Mesothelial cell of epicardium (in vitro differentiated cells): ENCODE measurements at regions not wholly inside any gene's neighbourhood (a gene's known extent, or its start where the extent isn't known, plus 50 kb on each side); places are given as distances from the start of the nearest gene placed in this dataset.

Experiments
- DNase-seq, 2 experiments: peaks; one replicate each; pipeline ENCODE4 v3.0.0; 2021; ENCODE audit warnings: low spot score in 2 of 2; ENCODE audit not compliant: unreplicated experiment in 2 of 2
- H3K27ac Mint-ChIP-seq: 2 replicates; pipeline ENCODE4 v1.8.0; 2021; ENCODE audit warnings: mixed read lengths
- H3K27me3 Mint-ChIP-seq: 2 replicates; pipeline ENCODE4 v1.8.0; 2021; ENCODE audit warnings: low read depth, mixed read lengths
- H3K36me3 Mint-ChIP-seq: 2 replicates; pipeline ENCODE4 v1.8.0; 2021; ENCODE audit warnings: mixed read lengths
- H3K4me1 Mint-ChIP-seq: 2 replicates; pipeline ENCODE4 v1.8.0; 2021; ENCODE audit warnings: mixed read lengths
- H3K4me3 Mint-ChIP-seq: 2 replicates; pipeline ENCODE4 v1.8.0; 2021; ENCODE audit warnings: mild to moderate bottlenecking, moderate library complexity, mixed read lengths
- H3K9me3 Mint-ChIP-seq: 2 replicates; pipeline ENCODE4 v1.8.0; 2021; ENCODE audit warnings: mixed read lengths
- TF ChIP-seq, protein P1 (sequence below): fragments of 200-600 bp; sonication (generic); IDR thresholded peaks from one replicate; pipeline ENCODE4 v1.5.0; 2021; ENCODE audit warnings: antibody characterized with exemption; ENCODE audit not compliant: unreplicated experiment

DNA sequence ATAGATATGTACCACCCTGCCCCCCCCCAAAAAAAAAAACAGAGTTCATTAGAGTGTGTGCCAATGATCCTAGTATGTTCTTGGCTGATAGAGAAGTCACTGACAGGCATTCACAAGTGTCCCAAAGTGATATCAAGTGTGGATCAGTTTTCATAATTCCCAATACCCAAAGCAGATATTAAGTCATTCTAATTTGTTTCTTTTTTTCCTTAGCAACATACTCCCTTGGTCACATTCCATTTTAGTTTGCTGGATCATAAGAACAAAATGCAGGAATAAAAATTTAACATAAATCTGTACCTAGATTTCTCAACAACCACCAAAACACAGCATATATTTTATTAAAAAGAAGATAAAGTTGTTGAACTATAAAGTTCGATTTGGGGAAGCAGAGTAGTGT, 129.8 kb upstream of the PALMD start:
- Mint-ChIP-seq H3K9me3 (peaks cover 10% of the 10 kb centered on the region), H3K4me1 (peaks cover 4% of the 10 kb centered on the region), H3K4me3 (no peak overlapping the region), H3K27ac (no peak overlapping the region), H3K27me3 (no peaks in the 10 kb centered on the region), H3K36me3 (peaks cover 2% of the 10 kb centered on the region)
- TF ChIP-seq, protein P1, sequence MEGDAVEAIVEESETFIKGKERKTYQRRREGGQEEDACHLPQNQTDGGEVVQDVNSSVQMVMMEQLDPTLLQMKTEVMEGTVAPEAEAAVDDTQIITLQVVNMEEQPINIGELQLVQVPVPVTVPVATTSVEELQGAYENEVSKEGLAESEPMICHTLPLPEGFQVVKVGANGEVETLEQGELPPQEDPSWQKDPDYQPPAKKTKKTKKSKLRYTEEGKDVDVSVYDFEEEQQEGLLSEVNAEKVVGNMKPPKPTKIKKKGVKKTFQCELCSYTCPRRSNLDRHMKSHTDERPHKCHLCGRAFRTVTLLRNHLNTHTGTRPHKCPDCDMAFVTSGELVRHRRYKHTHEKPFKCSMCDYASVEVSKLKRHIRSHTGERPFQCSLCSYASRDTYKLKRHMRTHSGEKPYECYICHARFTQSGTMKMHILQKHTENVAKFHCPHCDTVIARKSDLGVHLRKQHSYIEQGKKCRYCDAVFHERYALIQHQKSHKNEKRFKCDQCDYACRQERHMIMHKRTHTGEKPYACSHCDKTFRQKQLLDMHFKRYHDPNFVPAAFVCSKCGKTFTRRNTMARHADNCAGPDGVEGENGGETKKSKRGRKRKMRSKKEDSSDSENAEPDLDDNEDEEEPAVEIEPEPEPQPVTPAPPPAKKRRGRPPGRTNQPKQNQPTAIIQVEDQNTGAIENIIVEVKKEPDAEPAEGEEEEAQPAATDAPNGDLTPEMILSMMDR, result no peak
- no peak for DNase-seq

DNA sequence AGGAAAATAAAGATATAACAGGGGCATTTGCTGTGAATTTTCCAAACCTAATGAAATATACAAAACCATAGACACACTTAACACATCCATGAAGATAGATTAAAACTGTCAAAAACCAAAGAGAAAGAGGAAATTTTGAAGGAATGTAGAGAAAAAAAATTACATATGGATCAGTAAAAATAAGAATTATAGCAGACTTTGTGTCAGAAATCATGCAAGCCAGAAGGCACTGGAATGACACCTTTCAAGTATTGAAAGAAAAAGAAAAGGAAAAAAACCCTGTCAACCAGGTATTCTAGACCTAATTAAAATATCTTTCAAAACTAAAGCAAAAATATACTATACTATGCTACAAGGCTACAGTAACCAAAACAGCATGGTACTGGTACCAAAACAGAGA, 125.8 kb upstream of the PALMD start:
- no peak for DNase-seq
- Mint-ChIP-seq H3K27ac (no peak overlapping the region), H3K4me3 (no peak overlapping the region), H3K27me3 (no peaks in the 10 kb centered on the region), H3K4me1 (peaks cover 4% of the 10 kb centered on the region), H3K9me3 (peaks cover 20% of the 10 kb centered on the region), H3K36me3 (peaks cover 2% of the 10 kb centered on the region)
- TF ChIP-seq, protein P1, result no peak

DNA sequence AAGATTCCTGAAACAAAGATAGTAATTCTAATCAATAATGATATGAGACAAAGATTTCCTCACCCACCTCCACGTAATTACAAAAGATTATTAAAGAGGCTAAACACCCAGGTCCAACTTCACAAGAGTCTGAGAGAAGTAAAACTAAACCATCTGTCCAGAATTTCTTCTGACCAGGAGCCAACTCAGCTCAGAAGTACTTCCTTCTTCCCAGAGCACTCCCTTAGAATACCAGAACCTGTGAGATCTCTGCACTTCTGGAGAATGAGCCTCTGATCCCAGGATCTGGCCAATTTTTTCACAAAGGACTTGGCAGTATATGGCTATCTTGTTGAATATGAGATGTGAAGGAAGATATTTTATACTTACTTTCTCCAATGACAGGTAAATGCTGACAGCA, 120.6 kb upstream of the PALMD start:
- no peak overlapping the region for H3K4me3 Mint-ChIP-seq
- H3K36me3 Mint-ChIP-seq, result no peaks in the 10 kb centered on the region
- peaks cover 6% of the 10 kb centered on the region for H3K4me1 Mint-ChIP-seq
- peaks cover 10% of the 10 kb centered on the region for H3K9me3 Mint-ChIP-seq
- no peak for DNase-seq
- TF ChIP-seq, protein P1, result no peak
- no peaks in the 10 kb centered on the region for H3K27me3 Mint-ChIP-seq
- H3K27ac Mint-ChIP-seq, result no peak overlapping the region

DNA sequence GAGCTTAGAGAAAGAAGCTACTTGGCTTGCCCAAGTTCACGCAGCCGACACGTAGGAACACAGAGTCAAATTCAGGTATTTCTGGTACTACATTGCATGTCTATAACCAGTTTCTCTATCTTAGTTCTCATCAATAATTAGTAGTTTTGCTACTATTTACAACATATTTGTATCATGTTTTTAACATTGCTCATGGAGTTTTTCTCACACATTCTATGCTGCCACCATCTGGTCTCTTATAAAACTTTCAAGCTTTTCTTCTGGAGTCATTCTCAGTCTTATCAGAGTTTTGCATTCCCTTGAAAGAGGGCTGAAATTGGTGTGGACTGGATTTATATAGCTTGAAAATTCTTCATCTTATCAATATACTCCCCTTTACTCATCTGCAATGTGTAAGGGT, 118.8 kb upstream of the PALMD start:
- TF ChIP-seq, protein P1, result no peak
- no peak for DNase-seq
- peaks cover 10% of the 10 kb centered on the region for H3K9me3 Mint-ChIP-seq
- no peaks in the 10 kb centered on the region for H3K36me3 Mint-ChIP-seq
- H3K4me1 Mint-ChIP-seq, result peaks cover 6% of the 10 kb centered on the region
- H3K4me3 Mint-ChIP-seq, result no peak overlapping the region
- H3K27me3 Mint-ChIP-seq, result no peaks in the 10 kb centered on the region
- no peak overlapping the region for H3K27ac Mint-ChIP-seq

DNA sequence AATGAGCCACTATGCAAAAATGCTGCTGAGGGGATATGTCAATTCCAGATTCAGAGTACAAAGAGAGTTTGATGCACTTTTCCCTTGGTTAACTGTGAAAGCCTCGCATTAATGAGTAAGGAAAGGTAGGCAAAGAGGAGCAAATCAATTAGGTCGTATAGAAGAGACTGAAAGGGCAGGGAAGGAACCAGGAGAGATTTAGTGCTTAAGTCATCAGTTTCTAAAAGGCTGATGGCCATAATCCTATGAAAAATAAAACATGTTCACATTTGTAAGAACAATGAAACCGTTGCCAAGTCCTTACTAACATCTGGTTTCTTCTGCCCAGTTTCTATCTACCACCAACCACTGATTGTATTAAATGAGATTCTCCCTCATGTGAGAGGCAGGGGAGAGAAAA, 118.4 kb upstream of the PALMD start:
- Mint-ChIP-seq H3K4me1 (peaks cover 6% of the 10 kb centered on the region), H3K27ac (no peak overlapping the region), H3K4me3 (no peak overlapping the region), H3K27me3 (no peaks in the 10 kb centered on the region), H3K36me3 (no peaks in the 10 kb centered on the region), H3K9me3 (peaks cover 10% of the 10 kb centered on the region)
- TF ChIP-seq, protein P1, result no peak
- no peak for DNase-seq

DNA sequence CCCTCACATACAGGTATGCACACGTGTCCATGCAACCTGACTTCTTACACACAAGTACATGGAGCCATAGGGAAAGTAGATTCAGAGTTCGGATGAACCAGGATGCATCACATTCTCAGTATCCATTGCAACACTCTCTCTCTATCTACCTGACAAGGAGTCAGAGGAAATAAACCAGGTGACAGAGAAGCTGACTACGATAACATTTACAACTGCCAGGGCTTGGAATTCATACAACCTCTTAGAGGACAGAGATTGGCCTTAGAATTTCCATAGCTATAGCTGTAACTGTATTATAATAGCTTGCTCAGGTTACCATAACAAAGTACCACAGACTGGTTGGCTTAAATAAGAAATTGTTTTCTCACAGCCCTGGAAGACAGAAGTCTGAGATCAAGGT, 116.9 kb upstream of the PALMD start:
- Mint-ChIP-seq H3K36me3 (no peaks in the 10 kb centered on the region), H3K27ac (no peak overlapping the region), H3K4me3 (no peak overlapping the region), H3K9me3 (no peaks in the 10 kb centered on the region), H3K27me3 (no peaks in the 10 kb centered on the region), H3K4me1 (peaks cover 9% of the 10 kb centered on the region)
- TF ChIP-seq, protein P1, result no peak
- DNase-seq, result no peak
